Retinal pigment epithelial cell (primary cell): ENCODE measurements at regions not wholly inside any gene's neighbourhood (a gene's known extent, or its start where the extent isn't known, plus 50 kb on each side); places are given as distances from the start of the nearest gene placed in this dataset.

Source experiments
- DNase-seq: peaks from one replicate; pipeline ENCODE4 v3.0.0-alpha.2; 2010; ENCODE audit warnings: low read depth
- H3K4me3 ChIP-seq: 2 replicates; pipeline ENCODE4 v1.5.1; 2011; ENCODE audit warnings: mild to moderate bottlenecking, low read length, control low read depth, moderate library complexity
- TF ChIP-seq, protein P1 (sequence below): conservative IDR thresholded peaks from 2 replicates; pipeline ENCODE4 v1.5.1; 2011; ENCODE audit warnings: low read depth, low read length, control low read depth, inconsistent platforms

DNA sequence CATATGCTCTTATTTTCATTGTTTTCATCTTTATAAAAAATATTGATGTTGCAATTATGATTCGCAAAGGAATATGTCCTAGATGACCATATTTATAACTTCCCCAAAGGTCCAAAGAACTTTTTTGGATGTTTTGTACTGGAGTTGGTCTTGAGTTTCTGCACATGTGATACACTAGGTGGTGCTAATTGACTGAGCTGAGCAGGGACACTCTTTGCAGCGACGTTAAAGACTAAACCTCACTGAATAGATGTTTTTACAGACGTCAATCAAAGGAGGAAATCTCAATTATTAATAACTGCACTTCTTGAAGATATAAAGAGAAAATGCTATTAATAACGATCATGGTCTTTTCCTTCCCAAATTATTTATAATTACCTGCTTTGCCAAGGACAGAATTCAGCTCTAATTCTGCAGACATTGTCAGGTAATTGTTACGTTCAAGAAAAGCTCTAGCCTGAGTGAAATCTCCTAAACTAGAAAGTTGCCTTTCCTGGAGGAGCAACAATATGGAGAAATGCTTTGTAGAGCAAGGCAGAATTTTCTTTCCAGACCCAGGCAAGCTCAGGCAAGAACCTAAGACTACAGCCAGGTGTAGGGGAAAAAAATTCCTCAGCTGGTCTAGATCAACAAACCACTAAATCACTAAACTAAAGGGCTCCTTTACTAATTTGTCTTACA is 119.3 kb upstream of the RBBP8 start:
- TF ChIP-seq, protein P1, sequence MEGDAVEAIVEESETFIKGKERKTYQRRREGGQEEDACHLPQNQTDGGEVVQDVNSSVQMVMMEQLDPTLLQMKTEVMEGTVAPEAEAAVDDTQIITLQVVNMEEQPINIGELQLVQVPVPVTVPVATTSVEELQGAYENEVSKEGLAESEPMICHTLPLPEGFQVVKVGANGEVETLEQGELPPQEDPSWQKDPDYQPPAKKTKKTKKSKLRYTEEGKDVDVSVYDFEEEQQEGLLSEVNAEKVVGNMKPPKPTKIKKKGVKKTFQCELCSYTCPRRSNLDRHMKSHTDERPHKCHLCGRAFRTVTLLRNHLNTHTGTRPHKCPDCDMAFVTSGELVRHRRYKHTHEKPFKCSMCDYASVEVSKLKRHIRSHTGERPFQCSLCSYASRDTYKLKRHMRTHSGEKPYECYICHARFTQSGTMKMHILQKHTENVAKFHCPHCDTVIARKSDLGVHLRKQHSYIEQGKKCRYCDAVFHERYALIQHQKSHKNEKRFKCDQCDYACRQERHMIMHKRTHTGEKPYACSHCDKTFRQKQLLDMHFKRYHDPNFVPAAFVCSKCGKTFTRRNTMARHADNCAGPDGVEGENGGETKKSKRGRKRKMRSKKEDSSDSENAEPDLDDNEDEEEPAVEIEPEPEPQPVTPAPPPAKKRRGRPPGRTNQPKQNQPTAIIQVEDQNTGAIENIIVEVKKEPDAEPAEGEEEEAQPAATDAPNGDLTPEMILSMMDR: peak; percentile 57
- no peak for DNase-seq
- H3K4me3 ChIP-seq: no peak overlapping the region

DNA sequence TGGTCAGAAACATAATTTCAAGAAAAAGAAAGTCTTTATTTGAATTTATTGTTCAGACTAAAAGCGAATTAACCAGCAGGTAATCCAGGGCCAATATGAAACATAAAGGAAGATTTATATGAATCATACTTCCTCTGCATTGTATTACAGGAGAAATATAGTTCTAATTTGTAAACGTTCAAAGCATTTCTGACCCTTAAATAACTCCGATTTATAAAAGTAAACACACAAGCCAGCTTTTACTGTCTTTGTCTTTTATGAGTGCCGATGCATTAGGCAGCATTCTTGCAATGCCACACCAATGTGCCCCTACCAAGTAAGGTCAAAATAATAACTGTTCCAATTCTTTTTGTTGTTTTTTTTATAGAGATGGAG is 118.8 kb upstream of the RBBP8 start:
- TF ChIP-seq, protein P1: no peak

GRCh38 chr18:22816266-22817176 is 116.6 kb upstream of the RBBP8 start:
- no peak for DNase-seq
- H3K4me3 ChIP-seq: no peak overlapping the region
- TF ChIP-seq, protein P1: no peak

More for the DNA sequence above, 118.8 kb upstream of the RBBP8 start:
- DNase-seq: no peak
- no peak overlapping the region for H3K4me3 ChIP-seq

- DNase-seq: peak; percentile 72
- TF ChIP-seq, protein P1: no peak
- H3K4me3 ChIP-seq: no peak overlapping the region
Observed at GRCh38 chr18:22817844-22818243, 115.3 kb upstream of the RBBP8 start.

- TF ChIP-seq, protein P1: no peak
- no peak overlapping the region for H3K4me3 ChIP-seq
- DNase-seq: peak; percentile 93
Observed at GRCh38 chr18:22822024-22822423, 111.1 kb upstream of the RBBP8 start.

DNA sequence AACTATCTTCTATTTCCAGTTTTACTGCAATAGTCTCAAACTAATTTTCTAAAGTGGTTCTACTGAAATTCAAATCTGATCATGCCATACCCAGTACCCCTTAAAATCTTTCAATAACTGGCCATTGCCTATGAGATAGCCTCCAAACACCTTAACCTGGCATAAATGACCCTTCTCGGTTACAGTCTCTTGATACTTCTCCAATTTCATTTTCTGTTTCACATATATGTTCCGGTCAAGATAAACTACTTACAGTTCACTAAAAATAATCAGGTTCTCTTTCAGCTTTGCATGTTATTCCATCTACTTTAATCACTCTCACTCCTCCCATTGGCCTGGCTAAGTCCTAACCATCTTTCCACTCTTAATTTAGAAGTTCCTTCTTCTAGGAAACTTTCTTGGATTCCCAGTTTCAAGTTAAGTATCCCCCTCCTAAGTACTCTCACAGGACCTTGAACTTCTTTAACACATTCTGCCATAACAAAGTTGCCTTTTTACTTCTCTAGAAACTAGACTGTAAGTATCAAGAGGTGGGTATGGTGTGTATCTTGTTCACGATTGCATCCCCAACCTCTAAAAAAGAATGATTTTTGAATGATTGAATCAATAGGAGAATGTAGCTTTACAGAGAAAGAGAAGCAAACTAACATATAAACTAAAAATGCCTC is 110.2 kb upstream of the RBBP8 start:
- DNase-seq: no peak
- no peak overlapping the region for H3K4me3 ChIP-seq
- TF ChIP-seq, protein P1: no peak
